GM12872 (cell line): ENCODE measurements at regions not wholly inside any gene's neighbourhood (a gene's known extent, or its start where the extent isn't known, plus 50 kb on each side); places are given as distances from the start of the nearest gene placed in this dataset.

Experiments
- CTCF ChIP-seq: IDR thresholded peaks from 3 replicates; pipeline ENCODE4 v1.5.1; 2011; ENCODE audit warnings: low read depth, mild to moderate bottlenecking, low read length, moderate library complexity; ENCODE audit not compliant: insufficient read depth

DNA sequence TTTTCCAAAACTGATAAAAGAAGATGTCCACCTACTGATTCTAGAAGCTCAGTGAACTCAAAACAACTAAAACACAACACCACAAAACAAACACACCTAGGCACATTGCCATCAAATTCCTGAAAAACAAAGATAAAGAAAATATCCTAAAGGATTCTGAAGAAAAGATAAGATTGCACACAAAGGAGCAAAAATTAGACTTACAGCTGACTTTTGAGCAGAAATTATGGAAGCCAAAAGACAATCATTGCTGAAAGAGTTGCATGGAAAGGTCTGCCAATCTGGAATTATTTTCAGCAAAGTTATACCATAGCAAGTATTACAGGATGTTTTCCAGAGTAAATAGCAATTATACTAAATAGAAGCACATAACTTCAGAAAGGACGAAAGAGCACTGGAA is 128.2 kb upstream of the IRX2 start:
- no peak for TF ChIP-seq CTCF

DNA sequence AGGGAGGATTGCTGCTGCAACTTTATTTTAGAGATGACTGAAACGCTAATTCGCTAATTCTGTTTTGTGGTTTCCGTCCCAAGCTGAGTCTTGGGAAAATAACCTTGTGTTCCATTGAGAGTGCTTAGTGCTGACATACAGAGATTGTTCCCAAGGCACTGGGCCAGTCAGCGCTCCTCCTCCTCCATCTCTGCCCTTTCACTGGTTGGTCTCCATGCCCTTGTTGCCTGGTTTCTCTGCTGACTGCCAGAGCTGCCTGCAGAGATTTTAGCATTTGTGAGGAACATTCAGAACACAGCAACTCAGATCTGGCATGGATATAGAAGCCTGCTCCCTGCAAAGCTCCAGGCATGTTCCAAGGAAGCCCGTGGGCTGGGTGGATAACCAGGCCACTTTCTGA is 126.0 kb upstream of the IRX2 start:
- TF ChIP-seq CTCF, result no peak

DNA sequence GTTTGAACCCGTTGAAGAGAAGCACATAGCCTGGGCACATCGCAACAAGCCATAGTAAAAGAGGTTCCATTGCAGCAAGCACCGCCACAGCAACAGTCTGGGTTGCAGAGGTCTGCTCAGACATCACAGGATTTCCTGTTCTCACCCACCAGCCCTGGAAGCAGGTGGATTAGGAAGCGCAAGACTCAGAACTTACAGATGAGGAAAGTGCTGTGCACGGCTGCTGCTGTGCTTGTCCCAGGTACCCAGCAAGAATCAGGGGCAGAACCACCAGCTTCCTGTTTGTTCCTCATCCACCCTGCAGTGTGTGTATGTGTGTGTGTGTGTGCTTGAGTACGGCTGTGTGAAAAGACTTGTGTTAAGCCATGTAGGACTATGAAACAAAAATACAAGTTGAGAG is 124.7 kb upstream of the IRX2 start:
- TF ChIP-seq CTCF, result no peak

GRCh38 chr5:2874099-2874498 is 122.6 kb upstream of the IRX2 start:
- TF ChIP-seq CTCF, result no peak

DNA sequence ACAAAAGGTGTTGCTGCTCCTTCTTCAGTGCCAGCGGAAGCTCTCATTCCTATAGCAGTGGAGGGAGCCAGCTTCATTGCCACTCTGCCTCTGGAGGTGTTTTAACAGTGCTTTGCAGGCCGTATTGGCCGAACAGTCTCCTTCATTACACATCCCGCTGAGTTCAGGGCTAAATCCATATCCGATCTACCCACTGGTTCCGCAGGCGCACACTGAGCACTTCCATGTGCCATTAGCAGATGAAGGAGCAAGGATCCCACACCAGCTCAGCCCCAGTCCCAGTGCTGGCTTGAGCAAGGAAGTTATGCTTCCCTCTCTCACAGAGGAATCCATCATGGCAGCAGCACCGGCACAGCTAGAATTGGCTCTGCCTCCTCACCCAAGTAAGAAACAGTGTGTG is 121.2 kb upstream of the IRX2 start:
- no peak for TF ChIP-seq CTCF

DNA sequence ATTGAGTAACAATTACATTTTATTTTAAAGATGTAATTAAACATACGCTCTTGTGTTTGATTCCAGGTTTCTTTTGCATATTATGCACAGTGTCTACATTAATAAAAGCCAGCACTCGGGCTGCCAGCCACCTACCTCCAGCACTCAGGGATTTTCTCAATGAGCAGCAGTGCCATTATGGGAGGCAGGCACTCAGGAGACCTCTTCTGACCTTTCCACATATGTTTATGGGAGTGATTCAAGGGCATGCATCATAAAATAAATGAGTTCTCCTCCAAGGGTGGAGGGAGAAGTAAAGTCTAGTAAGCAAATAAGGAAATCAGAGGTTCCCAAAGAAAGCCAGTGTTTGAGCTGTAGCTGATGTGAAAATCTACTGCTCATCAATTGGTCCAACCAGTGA is 119.8 kb upstream of the IRX2 start:
- no peak for TF ChIP-seq CTCF

DNA sequence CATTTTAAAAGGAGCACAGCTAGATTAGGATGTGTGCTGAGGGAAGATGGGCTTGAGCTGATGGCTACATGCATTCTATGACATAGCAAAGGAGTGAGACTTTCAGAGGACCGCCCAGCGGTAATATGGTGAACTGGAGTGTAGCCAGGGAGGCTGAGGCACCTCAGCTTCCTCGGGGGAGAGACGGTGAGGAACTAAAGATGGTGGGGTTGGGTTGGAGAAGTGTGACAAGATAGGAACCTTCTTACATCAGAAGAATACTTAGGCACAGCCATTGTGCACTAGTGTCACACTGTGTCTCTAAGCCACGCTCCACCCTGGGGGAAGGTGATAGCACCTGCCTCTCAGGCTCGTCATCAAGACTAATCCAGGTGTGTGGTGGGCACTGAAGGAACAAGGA is 118.0 kb upstream of the IRX2 start:
- no peak for TF ChIP-seq CTCF

DNA sequence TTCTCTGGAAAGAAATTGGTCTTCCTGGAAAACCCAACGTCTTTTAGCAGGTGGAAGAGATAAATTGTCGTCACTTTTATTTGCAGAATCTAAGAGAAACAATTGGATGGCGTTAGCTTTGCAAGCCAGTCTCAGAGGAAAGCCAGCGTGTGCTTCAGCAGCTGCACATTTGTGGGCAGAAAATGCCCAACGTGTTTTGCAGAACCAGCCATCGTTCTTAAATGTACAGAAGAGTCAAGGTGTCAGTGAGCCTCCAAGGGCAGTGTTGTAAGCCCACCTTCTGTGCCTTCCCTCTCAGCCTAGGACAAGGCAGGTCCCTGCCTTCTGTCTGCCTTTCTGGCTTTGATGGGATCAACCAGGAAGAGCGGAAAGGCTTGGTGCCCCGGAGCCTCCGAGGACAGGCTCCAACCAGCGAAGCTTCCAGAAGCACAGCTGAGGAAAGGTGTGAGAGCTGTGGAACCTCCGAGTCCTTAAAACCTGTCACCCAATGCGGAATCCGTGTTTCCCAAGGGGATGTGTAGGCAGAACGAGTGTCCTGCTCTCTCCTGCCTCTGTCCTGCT is 116.0 kb upstream of the IRX2 start:
- TF ChIP-seq CTCF, result no peak
